Kidney (tissue), 13 donors: ENCODE measurements at regions not wholly inside any gene's neighbourhood (a gene's known extent, or its start where the extent isn't known, plus 50 kb on each side); places are given as distances from the start of the nearest gene placed in this dataset.

Experiments
- DNase-seq, 5 donors: peaks; one replicate each; pipeline ENCODE4 v3.0.0-alpha.2; 2013 to 2020
- FAIRE-seq: peaks from 2 replicates; lab custom pipeline; 2012; peaks lifted over from hg19 to GRCh38; lab: Jason Lieb, UNC
- H3K27ac ChIP-seq, 2 donors: one replicate each; pipeline ENCODE4 v1.7.0; 2013; ENCODE audit warnings: low read depth in 2 of 2, low read length in 2 of 2, inconsistent platforms in 1 of 2
- H3K27me3 ChIP-seq: one replicate; pipeline ENCODE4 v1.7.1; 2013; ENCODE audit warnings: low read length, inconsistent platforms; ENCODE audit not compliant: control insufficient read depth, insufficient read depth
- H3K36me3 ChIP-seq, 3 donors: one replicate each; pipeline versions ENCODE4 v1.7.0 to v1.7.1; 2013; ENCODE audit warnings: low read length in 3 of 3, control low read depth in 1 of 3, inconsistent platforms in 1 of 3; ENCODE audit not compliant: insufficient read depth in 3 of 3, control insufficient read depth in 2 of 3
- H3K4me1 ChIP-seq, 3 donors: one replicate each; pipeline versions ENCODE4 v1.7.0 to v1.7.1; 2013; ENCODE audit warnings: low read length in 3 of 3, inconsistent platforms in 1 of 3, low read depth in 1 of 3; ENCODE audit not compliant: control insufficient read depth in 2 of 3, insufficient read depth in 2 of 3
- H3K4me3 ChIP-seq, 3 donors: one replicate each; pipeline versions ENCODE4 v1.7.0 to v1.8.1; 2013; ENCODE audit warnings: low read length in 3 of 3, control low read depth in 1 of 3, inconsistent platforms in 1 of 3
- H3K9ac ChIP-seq, 3 donors: one replicate each; pipeline versions ENCODE4 v1.7.0 to v1.7.1; 2013; ENCODE audit warnings: low read length in 3 of 3, control low read depth in 1 of 3, inconsistent platforms in 1 of 3
- H3K9me3 ChIP-seq, 3 donors: one replicate each; pipeline versions ENCODE4 v1.7.0 to v1.7.1; 2013; ENCODE audit warnings: low read length in 3 of 3, control low read depth in 1 of 3, inconsistent platforms in 1 of 3; ENCODE audit not compliant: control insufficient read depth in 2 of 3, insufficient read depth in 1 of 3
- intact Hi-C: fragments of 100-400 bp; cut with DNase I; formaldehyde crosslinking; loops from one replicate; pipeline ENCODE4 v1.11.1; 2022
- TF ChIP-seq, protein P1 (sequence below): IDR thresholded peaks from 3 replicates; pipeline ENCODE4 v1.5.1; 2012; ENCODE audit warnings: mild to moderate bottlenecking, moderate library complexity, borderline replicate concordance; ENCODE audit not compliant: insufficient read depth; ENCODE audit errors: extremely low read depth
- donor health status: control.
- donor health status: control.
- donor health status: control.
- donor health status: control.
- donor health status: control.
- donor health status: DM: yes; HTN: yes; CAD: no.
- donor health status: Normal renal cell carcinoma (clear cell type).

DNA sequence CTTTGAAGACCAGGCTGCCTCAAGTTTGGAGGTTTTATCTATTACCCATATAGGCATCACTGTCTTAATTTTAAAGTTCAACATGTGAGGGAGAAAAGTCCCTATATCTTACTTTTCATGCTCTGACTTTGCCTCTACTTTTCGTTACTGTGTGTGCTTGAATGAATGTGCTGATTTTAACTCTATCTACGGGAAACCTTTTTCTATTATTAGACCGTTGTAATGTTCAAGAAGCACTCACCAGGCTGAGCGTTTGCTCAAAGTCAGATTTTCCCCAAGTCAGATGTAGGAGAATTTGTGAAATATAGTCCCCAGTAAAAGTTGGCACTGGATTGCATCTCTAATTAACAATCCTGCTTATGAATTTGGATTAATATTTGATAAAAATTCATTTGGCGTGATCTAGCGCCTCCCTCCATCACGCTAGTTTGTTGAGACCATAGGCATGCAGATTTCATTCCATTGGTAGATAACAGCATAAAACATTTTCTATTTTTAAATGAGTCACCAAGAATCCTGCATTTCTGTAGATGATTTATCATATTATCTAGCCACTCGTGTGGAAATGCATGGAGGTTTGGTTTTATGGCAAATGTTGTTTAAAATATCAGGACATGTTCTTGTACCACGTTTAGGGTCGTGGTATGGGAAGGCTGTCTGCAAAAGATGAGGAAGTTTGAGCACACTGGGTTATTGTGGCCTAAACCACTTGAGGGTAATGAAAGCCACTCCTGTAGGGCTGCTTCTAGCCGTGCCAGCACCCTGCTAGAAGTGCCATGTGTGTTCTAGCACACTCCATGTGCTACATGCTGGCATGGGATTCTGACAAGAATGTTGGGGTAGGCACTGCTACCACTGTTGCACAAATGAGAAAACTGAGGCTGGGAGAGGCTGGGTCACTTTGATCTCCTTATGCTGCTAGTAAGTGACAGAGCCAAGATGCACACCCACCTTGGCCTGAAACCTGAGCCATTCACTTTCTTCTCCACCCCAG, 179.4 kb downstream of the FGF9 start:
- H3K4me1 ChIP-seq: no peaks in the 10 kb centered on the region
- DNase-seq: no peak
- intact Hi-C loops: no loop called here

DNA sequence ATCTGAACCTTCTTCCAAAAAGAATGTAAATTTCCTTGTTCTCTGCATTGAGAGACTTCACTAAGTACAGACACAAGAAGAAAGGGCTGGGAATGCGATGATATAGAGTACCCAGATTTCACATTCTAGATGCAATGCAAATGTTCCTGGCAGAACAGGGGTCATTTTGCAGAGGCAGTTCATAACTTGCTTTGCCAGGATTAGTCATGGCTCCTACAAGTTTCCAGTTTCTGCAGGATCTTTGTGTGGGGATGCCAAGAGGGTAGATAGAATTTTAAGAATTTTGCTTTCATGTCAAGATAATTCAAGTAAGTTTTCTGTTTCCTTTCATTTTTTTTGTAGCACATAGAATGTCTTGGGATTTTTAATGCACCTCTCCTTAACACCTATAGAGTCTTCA, 181.2 kb downstream of the FGF9 start:
- no peaks in the 10 kb centered on the region for H3K27me3 ChIP-seq
- TF ChIP-seq, protein P1, sequence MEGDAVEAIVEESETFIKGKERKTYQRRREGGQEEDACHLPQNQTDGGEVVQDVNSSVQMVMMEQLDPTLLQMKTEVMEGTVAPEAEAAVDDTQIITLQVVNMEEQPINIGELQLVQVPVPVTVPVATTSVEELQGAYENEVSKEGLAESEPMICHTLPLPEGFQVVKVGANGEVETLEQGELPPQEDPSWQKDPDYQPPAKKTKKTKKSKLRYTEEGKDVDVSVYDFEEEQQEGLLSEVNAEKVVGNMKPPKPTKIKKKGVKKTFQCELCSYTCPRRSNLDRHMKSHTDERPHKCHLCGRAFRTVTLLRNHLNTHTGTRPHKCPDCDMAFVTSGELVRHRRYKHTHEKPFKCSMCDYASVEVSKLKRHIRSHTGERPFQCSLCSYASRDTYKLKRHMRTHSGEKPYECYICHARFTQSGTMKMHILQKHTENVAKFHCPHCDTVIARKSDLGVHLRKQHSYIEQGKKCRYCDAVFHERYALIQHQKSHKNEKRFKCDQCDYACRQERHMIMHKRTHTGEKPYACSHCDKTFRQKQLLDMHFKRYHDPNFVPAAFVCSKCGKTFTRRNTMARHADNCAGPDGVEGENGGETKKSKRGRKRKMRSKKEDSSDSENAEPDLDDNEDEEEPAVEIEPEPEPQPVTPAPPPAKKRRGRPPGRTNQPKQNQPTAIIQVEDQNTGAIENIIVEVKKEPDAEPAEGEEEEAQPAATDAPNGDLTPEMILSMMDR: no peak
- H3K9me3 ChIP-seq: no peaks in the 10 kb centered on the region
- FAIRE-seq: no peak
- no peak for DNase-seq
- no peaks in the 10 kb centered on the region for H3K36me3 ChIP-seq
- no peak overlapping the region for H3K4me3 ChIP-seq
- no peak overlapping the region for H3K9ac ChIP-seq
- H3K27ac ChIP-seq: no peak overlapping the region
- H3K4me1 ChIP-seq: no peaks in the 10 kb centered on the region
- intact Hi-C loops: no loop called here

More for the DNA sequence above, 179.4 kb downstream of the FGF9 start:
- Histone ChIP-seq H3K27ac (no peak overlapping the region), H3K9ac (no peak overlapping the region), H3K9me3 (no peaks in the 10 kb centered on the region), H3K36me3 (no peaks in the 10 kb centered on the region), H3K4me3 (no peak overlapping the region), H3K27me3 (no peaks in the 10 kb centered on the region)
- no peak for FAIRE-seq
- TF ChIP-seq, protein P1: no peak

DNA sequence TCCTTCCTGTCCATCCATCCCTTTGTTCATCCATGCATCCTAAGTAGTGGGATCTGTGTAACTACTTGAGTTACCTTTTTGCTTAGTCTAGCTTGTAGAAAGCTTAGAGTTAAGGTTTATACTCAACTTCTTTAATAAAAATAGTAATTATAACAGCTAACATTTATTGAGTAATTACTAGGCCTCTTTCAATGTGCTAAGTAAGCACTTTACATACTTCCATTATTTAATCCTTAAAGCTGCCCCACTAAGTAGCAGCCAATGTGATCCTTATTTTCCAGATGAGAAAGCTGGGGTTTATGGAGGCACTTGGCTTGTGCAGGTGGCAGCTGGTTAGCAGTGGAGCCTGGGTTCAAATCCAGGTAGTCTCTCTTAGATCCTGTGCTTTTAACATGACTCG, 182.9 kb downstream of the FGF9 start:
- no peaks in the 10 kb centered on the region for H3K4me1 ChIP-seq
- no peak overlapping the region for H3K27ac ChIP-seq
- DNase-seq: no peak
- intact Hi-C loops: no loop called here
- no peaks in the 10 kb centered on the region for H3K9me3 ChIP-seq
- FAIRE-seq: no peak
- H3K4me3 ChIP-seq: no peak overlapping the region
- no peaks in the 10 kb centered on the region for H3K27me3 ChIP-seq
- TF ChIP-seq, protein P1: no peak
- no peak overlapping the region for H3K9ac ChIP-seq
- no peaks in the 10 kb centered on the region for H3K36me3 ChIP-seq
